GM12878 (cell line): ENCODE measurements at regions not wholly inside any gene's neighbourhood (a gene's known extent, or its start where the extent isn't known, plus 50 kb on each side); places are given as distances from the start of the nearest gene placed in this dataset.

Experiments
- ATAC-seq: fragments of 200-7000 bp; cut with Tn5 transposase; 3 replicates; pipeline ENCODE4 v1.9.1; 2020; ENCODE audit warnings: mild to moderate bottlenecking, moderate library complexity
- BruUV-seq: library from RNA; stranded (reverse); fragments of 400-500 nt; replicated peaks from 2 replicates; lab custom pipeline; 2021; lab: Mats Ljungman, UMichigan
- CTCF ChIA-PET: fragments of 300-600 bp; sonication (Branson Sonifier 250); formaldehyde crosslinking; extraction: SDS; loops from one replicate; lab custom pipeline; 2021; ENCODE audit warnings: inconsistent platforms; lab: Yijun Ruan, JAX
- POLR2A ChIA-PET: fragments of 350-600 bp; formaldehyde crosslinking; extraction: SDS; loops from one replicate; lab custom pipeline; 2021; ENCODE audit warnings: inconsistent platforms; lab: Charles Lee
- RAD21 ChIA-PET: fragments of 300-600 bp; sonication (Branson Sonifier 250); formaldehyde crosslinking; loops from one replicate; lab custom pipeline; 2023; ENCODE audit warnings: antibody characterized with exemption; ENCODE audit not compliant: unreplicated experiment; lab: Charles Lee
- SMC1A ChIA-PET: fragments of 300-600 bp; sonication (Branson Sonifier 250); formaldehyde crosslinking; loops from one replicate; lab custom pipeline; 2023; ENCODE audit not compliant: unreplicated experiment, uncharacterized antibody; lab: Charles Lee
- DNase-seq: peaks from one replicate; pipeline ENCODE4 v3.0.0-alpha.2; 2011; ENCODE audit warnings: low read depth, low spot score
- FAIRE-seq: peaks from 3 replicates; lab custom pipeline; 2011; peaks lifted over from hg19 to GRCh38; lab: Jason Lieb, UNC
- H2AFZ ChIP-seq: 2 replicates; pipeline ENCODE4 v1.6.0; 2011; ENCODE audit warnings: low read depth, low read length, control low read depth; ENCODE audit not compliant: control insufficient read depth
- H3K27ac ChIP-seq: 2 replicates; pipeline ENCODE4 v1.5.1; 2011; ENCODE audit warnings: control low read depth; ENCODE audit not compliant: control insufficient read depth, insufficient read depth
- H3K27me3 ChIP-seq, 2 experiments: replicated peaks in 1 of 2; 2 replicates each; pipeline versions ENCODE4 v1.6.0 to v1.6.1; 2011; ENCODE audit warnings: low read length in 1 of 2; ENCODE audit not compliant: control insufficient read depth in 2 of 2, insufficient read depth in 2 of 2
- H3K36me3 ChIP-seq, 2 experiments: 2 replicates each; pipeline ENCODE4 v1.5.1; 2011; ENCODE audit warnings: low read length in 1 of 2; ENCODE audit not compliant: control insufficient read depth in 2 of 2, insufficient read depth in 2 of 2
- H3K4me1 ChIP-seq: 2 replicates; pipeline ENCODE4 v1.6.1; 2011; ENCODE audit warnings: mild to moderate bottlenecking, low read length, moderate library complexity, mixed read lengths; ENCODE audit not compliant: control insufficient read depth, insufficient read depth
- H3K4me2 ChIP-seq: 2 replicates; pipeline ENCODE4 v1.6.0; 2011; ENCODE audit warnings: control low read depth; ENCODE audit not compliant: control insufficient read depth, insufficient read depth
- H3K4me3 ChIP-seq: fragments of 200-600 bp; sonication (generic); 2 replicates; pipeline ENCODE4 v1.5.1; 2016
- H3K79me2 ChIP-seq: 2 replicates; pipeline ENCODE4 v1.6.0; 2011; ENCODE audit warnings: low read length; ENCODE audit not compliant: control insufficient read depth, insufficient read depth
- H3K9ac ChIP-seq: 2 replicates; pipeline ENCODE4 v1.8.0; 2011; ENCODE audit warnings: low read length, control low read depth, mixed read lengths; ENCODE audit not compliant: control insufficient read depth, insufficient read depth
- H3K9me3 ChIP-seq: replicated peaks from 3 replicates; pipeline ENCODE4 v1.5.1; 2011; ENCODE audit warnings: mild to moderate bottlenecking, low read length; ENCODE audit not compliant: control insufficient read depth, insufficient read depth
- H4K20me1 ChIP-seq: 2 replicates; pipeline ENCODE4 v1.6.0; 2011; ENCODE audit not compliant: control insufficient read depth, insufficient read depth
- ATF7 ChIP-seq: fragments of 450-650 bp; IDR thresholded peaks from 2 replicates; pipeline ENCODE4 v1.6.1; 2016; ENCODE audit warnings: low read depth, mild to moderate bottlenecking
- FOS ChIP-seq: IDR thresholded peaks from 3 replicates; pipeline ENCODE4 v1.6.1; 2011; ENCODE audit warnings: borderline replicate concordance; ENCODE audit not compliant: insufficient read length; ENCODE audit errors: extremely low read depth
- GABPA ChIP-seq: IDR thresholded peaks from 2 replicates; pipeline ENCODE4 v1.6.1; 2014; ENCODE audit warnings: antibody characterized with exemption, low read depth, mild to moderate bottlenecking, inconsistent platforms
- IKZF1 ChIP-seq: fragments of 450-650 bp; conservative IDR thresholded peaks from 2 replicates; pipeline ENCODE4 v1.6.1; 2017; ENCODE audit warnings: antibody characterized with exemption, mild to moderate bottlenecking
- MTA3 ChIP-seq: IDR thresholded peaks from 2 replicates; pipeline ENCODE4 v1.6.1; 2012; ENCODE audit warnings: low read length, inconsistent platforms, borderline replicate concordance
- MYC ChIP-seq: IDR thresholded peaks from 2 replicates; pipeline ENCODE4 v1.6.1; 2011; ENCODE audit warnings: mild to moderate bottlenecking, low read length, moderate library complexity, inconsistent platforms; ENCODE audit not compliant: insufficient read depth, insufficient replicate concordance, insufficient read length, severe bottlenecking
- NBN ChIP-seq: fragments of 450-650 bp; IDR thresholded peaks from 2 replicates; pipeline ENCODE4 v1.6.1; 2016
- PML ChIP-seq: IDR thresholded peaks from 2 replicates; pipeline ENCODE4 v1.6.1; 2012; ENCODE audit warnings: low read length, inconsistent platforms
- RELA ChIP-seq: fragments of 450-650 bp; IDR thresholded peaks from 2 replicates; pipeline ENCODE4 v1.8.0; 2014; ENCODE audit warnings: borderline replicate concordance; ENCODE audit not compliant: partially characterized antibody
- SIN3A ChIP-seq: IDR thresholded peaks from 2 replicates; pipeline ENCODE4 v1.6.1; 2012; ENCODE audit warnings: low read depth, low read length, improper control_type of control experiment
- SP1 ChIP-seq: IDR thresholded peaks from one replicate; pipeline ENCODE4 v1.6.1; 2011; ENCODE audit warnings: low read depth, low read length
- SREBF2 ChIP-seq: IDR thresholded peaks from 2 replicates; pipeline ENCODE4 v1.6.1; 2012; ENCODE audit warnings: mild to moderate bottlenecking, low read length
- SUPT20H ChIP-seq: IDR thresholded peaks from 2 replicates; pipeline ENCODE4 v1.6.1; 2011; ENCODE audit warnings: low read depth, mild to moderate bottlenecking, low read length, moderate library complexity, borderline replicate concordance; ENCODE audit not compliant: control insufficient read depth
- TCF3 ChIP-seq: IDR thresholded peaks from 2 replicates; pipeline ENCODE4 v1.6.1; 2012; ENCODE audit warnings: low read depth, mild to moderate bottlenecking, low read length, borderline replicate concordance; ENCODE audit not compliant: insufficient read depth
- ZZZ3 ChIP-seq: IDR thresholded peaks from 2 replicates; pipeline ENCODE4 v1.6.1; 2011; ENCODE audit warnings: low read depth; ENCODE audit not compliant: control insufficient read depth, insufficient read length
- WGBS: methylation state at CpG from one replicate; pipeline ENCODE4 v1.1.6; 2016; ENCODE audit warnings: low lambda C conversion rate; ENCODE audit not compliant: insufficient replicate concordance, insufficient coverage; ENCODE audit errors: missing lambda C conversion rate; 5-methylcytosine and 5-hydroxymethylcytosine counted together
- in situ Hi-C: fragments of 300-500 bp; cut with MboI; formaldehyde crosslinking; loops from 9 replicates; pipeline ENCODE4 v1.14.3; 2018; ENCODE audit warnings: mixed read lengths
- intact Hi-C: fragments of 100-400 bp; cut with micrococcal nuclease; formaldehyde crosslinking; loops from one replicate; pipeline ENCODE4 v1.14.2; 2022; ENCODE audit not compliant: unreplicated experiment
- TF ChIP-seq, protein P1 (sequence below): fragments of 450-650 bp; IDR thresholded peaks from 2 replicates; pipeline ENCODE4 v1.6.1; 2018; ENCODE audit warnings: borderline replicate concordance, mild to moderate bottlenecking; ENCODE audit not compliant: partially characterized antibody
- TF ChIP-seq, protein P2 (sequence below): fragments of 450-650 bp; IDR thresholded peaks from 2 replicates; pipeline ENCODE4 v1.6.1; 2016; ENCODE audit warnings: mild to moderate bottlenecking
- TF ChIP-seq, protein P3 (sequence below): IDR thresholded peaks from 2 replicates; pipeline ENCODE4 v1.6.1; 2012; ENCODE audit warnings: low read depth, low read length, improper control_type of control experiment
- TF ChIP-seq, protein P4 (sequence below): IDR thresholded peaks from 2 replicates; pipeline ENCODE4 v1.6.1; 2012; ENCODE audit warnings: low read length, inconsistent platforms

DNA sequence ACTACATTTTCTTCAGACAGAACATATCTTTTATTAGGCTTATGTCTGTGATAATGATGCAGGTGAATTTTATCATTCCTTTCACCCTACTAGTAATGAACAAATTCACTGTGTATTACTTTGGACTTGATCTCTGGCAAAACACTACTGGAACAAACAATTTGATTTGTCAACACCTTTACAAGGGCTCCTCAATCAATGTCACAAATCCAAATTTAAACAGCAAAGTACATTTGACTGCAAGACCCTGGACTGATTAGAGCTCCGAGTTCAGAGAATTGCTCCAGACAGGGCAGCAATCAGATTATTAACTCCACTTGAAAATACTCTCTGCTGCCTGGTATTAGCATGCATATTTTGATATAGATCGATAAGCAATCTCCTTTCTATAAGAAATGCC is 547.6 kb upstream of the SALL1 start (continued):
- TF ChIP-seq, protein P1, sequence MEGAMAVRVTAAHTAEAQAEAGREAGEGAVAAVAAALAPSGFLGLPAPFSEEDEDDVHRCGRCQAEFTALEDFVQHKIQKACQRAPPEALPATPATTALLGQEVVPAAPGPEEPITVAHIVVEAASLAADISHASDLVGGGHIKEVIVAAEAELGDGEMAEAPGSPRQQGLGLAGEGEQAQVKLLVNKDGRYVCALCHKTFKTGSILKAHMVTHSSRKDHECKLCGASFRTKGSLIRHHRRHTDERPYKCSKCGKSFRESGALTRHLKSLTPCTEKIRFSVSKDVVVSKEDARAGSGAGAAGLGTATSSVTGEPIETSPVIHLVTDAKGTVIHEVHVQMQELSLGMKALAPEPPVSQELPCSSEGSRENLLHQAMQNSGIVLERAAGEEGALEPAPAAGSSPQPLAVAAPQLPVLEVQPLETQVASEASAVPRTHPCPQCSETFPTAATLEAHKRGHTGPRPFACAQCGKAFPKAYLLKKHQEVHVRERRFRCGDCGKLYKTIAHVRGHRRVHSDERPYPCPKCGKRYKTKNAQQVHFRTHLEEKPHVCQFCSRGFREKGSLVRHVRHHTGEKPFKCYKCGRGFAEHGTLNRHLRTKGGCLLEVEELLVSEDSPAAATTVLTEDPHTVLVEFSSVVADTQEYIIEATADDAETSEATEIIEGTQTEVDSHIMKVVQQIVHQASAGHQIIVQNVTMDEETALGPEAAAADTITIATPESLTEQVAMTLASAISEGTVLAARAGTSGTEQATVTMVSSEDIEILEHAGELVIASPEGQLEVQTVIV: no peak
- TF ChIP-seq, protein P2, sequence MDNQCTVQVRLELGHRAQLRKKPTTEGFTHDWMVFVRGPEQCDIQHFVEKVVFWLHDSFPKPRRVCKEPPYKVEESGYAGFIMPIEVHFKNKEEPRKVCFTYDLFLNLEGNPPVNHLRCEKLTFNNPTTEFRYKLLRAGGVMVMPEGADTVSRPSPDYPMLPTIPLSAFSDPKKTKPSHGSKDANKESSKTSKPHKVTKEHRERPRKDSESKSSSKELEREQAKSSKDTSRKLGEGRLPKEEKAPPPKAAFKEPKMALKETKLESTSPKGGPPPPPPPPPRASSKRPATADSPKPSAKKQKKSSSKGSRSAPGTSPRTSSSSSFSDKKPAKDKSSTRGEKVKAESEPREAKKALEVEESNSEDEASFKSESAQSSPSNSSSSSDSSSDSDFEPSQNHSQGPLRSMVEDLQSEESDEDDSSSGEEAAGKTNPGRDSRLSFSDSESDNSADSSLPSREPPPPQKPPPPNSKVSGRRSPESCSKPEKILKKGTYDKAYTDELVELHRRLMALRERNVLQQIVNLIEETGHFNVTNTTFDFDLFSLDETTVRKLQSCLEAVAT: no peak
- TF ChIP-seq GABPA: no peak
- TF ChIP-seq, all 136 proteins: peak for 0

DNA sequence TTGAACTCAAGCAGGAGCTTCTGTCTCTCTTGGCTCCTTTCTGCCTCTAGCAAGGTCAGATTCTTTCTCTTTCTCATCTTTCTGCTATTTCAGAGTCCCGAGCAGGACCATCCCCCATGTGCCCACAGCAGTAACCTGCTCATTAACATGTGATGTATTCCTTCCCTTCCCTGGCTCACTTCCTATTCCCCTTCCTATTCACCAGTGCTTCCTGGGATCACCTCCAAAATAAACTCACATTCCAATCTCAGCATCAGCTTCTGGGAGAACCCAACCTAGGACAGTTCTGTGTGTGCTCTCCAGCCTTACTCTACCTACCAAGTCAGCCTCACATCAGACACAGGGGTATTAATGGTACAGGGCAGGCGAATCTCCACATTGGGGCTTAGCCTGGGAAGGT is 546.4 kb upstream of the SALL1 start:
- Histone ChIP-seq H3K4me1 (no peaks in the 10 kb centered on the region), H4K20me1 (no peaks in the 10 kb centered on the region), H3K9ac (no peak overlapping the region), H3K9me3 (no peaks in the 10 kb centered on the region), H3K4me2 (no peak overlapping the region), H3K27me3 (no peaks in the 10 kb centered on the region), H3K4me3 (no peak overlapping the region), H3K27ac (no peak overlapping the region), H3K36me3 (no peaks in the 10 kb centered on the region), H3K79me2 (no peaks in the 10 kb centered on the region), H2AFZ (no peak overlapping the region)
- no peak for FAIRE-seq
- ATAC-seq: no peak
- DNase-seq: no peak
- in situ Hi-C loops: no loop called here
- ChIA-PET POLR2A (no interaction called here), SMC1A (no interaction called here), RAD21 (no interaction called here), CTCF (no interaction called here)
- intact Hi-C loops: no loop called here
- no TSS peak for BruUV-seq
- WGBS: 0% methylated on average over 2 of the region's 2 CpGs
- TF ChIP-seq MYC (no peak), IKZF1 (no peak), MTA3 (no peak), TCF3 (no peak), ZZZ3 (no peak), PML (no peak), RELA (no peak), FOS (no peak), SP1 (no peak), ATF7 (no peak), NBN (no peak), SUPT20H (no peak), SREBF2 (no peak), SIN3A (no peak)
- TF ChIP-seq, protein P3, sequence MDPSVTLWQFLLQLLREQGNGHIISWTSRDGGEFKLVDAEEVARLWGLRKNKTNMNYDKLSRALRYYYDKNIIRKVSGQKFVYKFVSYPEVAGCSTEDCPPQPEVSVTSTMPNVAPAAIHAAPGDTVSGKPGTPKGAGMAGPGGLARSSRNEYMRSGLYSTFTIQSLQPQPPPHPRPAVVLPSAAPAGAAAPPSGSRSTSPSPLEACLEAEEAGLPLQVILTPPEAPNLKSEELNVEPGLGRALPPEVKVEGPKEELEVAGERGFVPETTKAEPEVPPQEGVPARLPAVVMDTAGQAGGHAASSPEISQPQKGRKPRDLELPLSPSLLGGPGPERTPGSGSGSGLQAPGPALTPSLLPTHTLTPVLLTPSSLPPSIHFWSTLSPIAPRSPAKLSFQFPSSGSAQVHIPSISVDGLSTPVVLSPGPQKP: no peak
- TF ChIP-seq, protein P4, sequence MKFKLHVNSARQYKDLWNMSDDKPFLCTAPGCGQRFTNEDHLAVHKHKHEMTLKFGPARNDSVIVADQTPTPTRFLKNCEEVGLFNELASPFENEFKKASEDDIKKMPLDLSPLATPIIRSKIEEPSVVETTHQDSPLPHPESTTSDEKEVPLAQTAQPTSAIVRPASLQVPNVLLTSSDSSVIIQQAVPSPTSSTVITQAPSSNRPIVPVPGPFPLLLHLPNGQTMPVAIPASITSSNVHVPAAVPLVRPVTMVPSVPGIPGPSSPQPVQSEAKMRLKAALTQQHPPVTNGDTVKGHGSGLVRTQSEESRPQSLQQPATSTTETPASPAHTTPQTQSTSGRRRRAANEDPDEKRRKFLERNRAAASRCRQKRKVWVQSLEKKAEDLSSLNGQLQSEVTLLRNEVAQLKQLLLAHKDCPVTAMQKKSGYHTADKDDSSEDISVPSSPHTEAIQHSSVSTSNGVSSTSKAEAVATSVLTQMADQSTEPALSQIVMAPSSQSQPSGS: no peak
